DMS114 treated with DMSO at 0.1 percent for 48 hours (cell line): ENCODE measurements at regions not wholly inside any gene's neighbourhood (a gene's known extent, or its start where the extent isn't known, plus 50 kb on each side); places are given as distances from the start of the nearest gene placed in this dataset.

Source experiments
- DNase-seq: peaks from one replicate; lab custom pipeline; 2025; ENCODE audit not compliant: unreplicated experiment; lab: John Stamatoyannopoulos, UW

- no peak for DNase-seq
These were observed 1264.3 kb downstream of the BRD1 start for GRCh38 chr22:48563118-48563965.

- no peak for DNase-seq
These were observed 1266.0 kb downstream of the BRD1 start for GRCh38 chr22:48561676-48562075.

- no peak for DNase-seq
These were observed 1266.8 kb downstream of the BRD1 start for GRCh38 chr22:48560836-48561235.

- no peak for DNase-seq
These were observed 1267.3 kb downstream of the BRD1 start for GRCh38 chr22:48560389-48560751.

- no peak for DNase-seq
These were observed 1267.9 kb downstream of the BRD1 start for GRCh38 chr22:48559647-48560388.

GRCh38 chr22:48558606-48559402 lies 1268.9 kb downstream of the BRD1 start:
- DNase-seq = no peak

- DNase-seq = no peak
These were observed 1269.7 kb downstream of the BRD1 start for GRCh38 chr22:48558016-48558415.

- DNase-seq = no peak
These were observed 1270.2 kb downstream of the BRD1 start for GRCh38 chr22:48557473-48557872.

GRCh38 chr22:48556751-48557150 lies 1270.9 kb downstream of the BRD1 start:
- no peak for DNase-seq

GRCh38 chr22:48556222-48556621 lies 1271.5 kb downstream of the BRD1 start:
- no peak for DNase-seq

- no peak for DNase-seq
These were observed 1272.1 kb downstream of the BRD1 start for GRCh38 chr22:48555606-48556005.

- no peak for DNase-seq
These were observed 1272.6 kb downstream of the BRD1 start for GRCh38 chr22:48554893-48555572.

GRCh38 chr22:48553694-48554308 lies 1273.9 kb downstream of the BRD1 start:
- no peak for DNase-seq

GRCh38 chr22:48553119-48553518 lies 1274.6 kb downstream of the BRD1 start:
- DNase-seq = no peak

- DNase-seq = no peak
These were observed 1275.9 kb downstream of the BRD1 start for GRCh38 chr22:48551716-48552268.

GRCh38 chr22:48551061-48551460 lies 1276.6 kb downstream of the BRD1 start:
- no peak for DNase-seq

- DNase-seq = no peak
These were observed 1279.3 kb downstream of the BRD1 start for GRCh38 chr22:48548391-48548790.

- DNase-seq = no peak
These were observed 1279.7 kb downstream of the BRD1 start for GRCh38 chr22:48547971-48548370.

GRCh38 chr22:48546653-48547424 lies 1280.8 kb downstream of the BRD1 start:
- no peak for DNase-seq
